ENCODE measurements at regions not wholly inside any gene's neighbourhood (a gene's known extent, or its start where the extent isn't known, plus 50 kb on each side); places are given as distances from the start of the nearest gene placed in this dataset.

GRCh38 chr5:51566953-51567352 lies 183.7 kb downstream of the ISL1 start:
- no peaks in the 10 kb centered on the region for H3K36me3 Mint-ChIP-seq (ENCODE audit: low read depth)
- no peaks in the 10 kb centered on the region for H3K4me1 Mint-ChIP-seq (ENCODE audit: low read depth)
- H3K4me3 Mint-ChIP-seq (ENCODE audit: unreplicated experiment), result no peak overlapping the region
- DNase-seq (ENCODE audit: low spot score), result no peak
- H3K9me3 Mint-ChIP-seq (ENCODE audit: low read depth), result no peaks in the 10 kb centered on the region
- TF ChIP-seq CTCF (IDR thresholded peaks at IDR 0.05), result no peak
- no peak overlapping the region for H3K27ac Mint-ChIP-seq (ENCODE audit: unreplicated experiment)
- H3K27me3 Mint-ChIP-seq (ENCODE audit: low read depth), result no peaks in the 10 kb centered on the region

- Mint-ChIP-seq H3K9me3 (ENCODE audit: low read depth) (no peaks in the 10 kb centered on the region), H3K36me3 (ENCODE audit: low read depth) (no peaks in the 10 kb centered on the region), H3K4me1 (ENCODE audit: low read depth) (no peaks in the 10 kb centered on the region), H3K27me3 (ENCODE audit: low read depth) (no peaks in the 10 kb centered on the region), H3K27ac (ENCODE audit: unreplicated experiment) (no peak overlapping the region), H3K4me3 (ENCODE audit: unreplicated experiment) (no peak overlapping the region)
- no peak for TF ChIP-seq CTCF (IDR thresholded peaks at IDR 0.05)
- DNase-seq (ENCODE audit: low spot score), result no peak
Observed at GRCh38 chr5:51567636-51568035, 184.4 kb downstream of the ISL1 start.

GRCh38 chr5:51573835-51574234 lies 190.6 kb downstream of the ISL1 start:
- no peak for DNase-seq (ENCODE audit: low spot score)

GRCh38 chr5:51582871-51583394 lies 199.7 kb downstream of the ISL1 start:
- H3K4me3 Mint-ChIP-seq (ENCODE audit: unreplicated experiment), result no peak overlapping the region
- H3K27me3 Mint-ChIP-seq (ENCODE audit: low read depth), result peaks cover 10% of the 10 kb centered on the region
- no peak overlapping the region for H3K27ac Mint-ChIP-seq (ENCODE audit: unreplicated experiment)
- DNase-seq (ENCODE audit: low spot score), result no peak
- H3K36me3 Mint-ChIP-seq (ENCODE audit: low read depth), result no peaks in the 10 kb centered on the region
- H3K4me1 Mint-ChIP-seq (ENCODE audit: low read depth), result no peaks in the 10 kb centered on the region
- H3K9me3 Mint-ChIP-seq (ENCODE audit: low read depth), result no peaks in the 10 kb centered on the region
- TF ChIP-seq CTCF (IDR thresholded peaks at IDR 0.05), result no peak

More at GRCh38 chr5:51573835-51574234, 190.6 kb downstream of the ISL1 start:
- H3K4me1 Mint-ChIP-seq (ENCODE audit: low read depth), result no peaks in the 10 kb centered on the region
- peaks cover 12% of the 10 kb centered on the region for H3K9me3 Mint-ChIP-seq (ENCODE audit: low read depth)
- no peak for TF ChIP-seq CTCF (IDR thresholded peaks at IDR 0.05)
- no peaks in the 10 kb centered on the region for H3K27me3 Mint-ChIP-seq (ENCODE audit: low read depth)
- H3K4me3 Mint-ChIP-seq (ENCODE audit: unreplicated experiment), result no peak overlapping the region
- H3K27ac Mint-ChIP-seq (ENCODE audit: unreplicated experiment), result no peak overlapping the region
- H3K36me3 Mint-ChIP-seq (ENCODE audit: low read depth), result no peaks in the 10 kb centered on the region

- H3K4me3 Mint-ChIP-seq (ENCODE audit: unreplicated experiment), result no peak overlapping the region
Observed at GRCh38 chr5:51598026-51598425, 214.8 kb downstream of the ISL1 start.

More at GRCh38 chr5:51598026-51598425, 214.8 kb downstream of the ISL1 start:
- H3K27me3 Mint-ChIP-seq (ENCODE audit: low read depth), result peaks cover 1% of the 10 kb centered on the region
- no peak for DNase-seq (ENCODE audit: low spot score)
- H3K36me3 Mint-ChIP-seq (ENCODE audit: low read depth), result no peaks in the 10 kb centered on the region
- H3K9me3 Mint-ChIP-seq (ENCODE audit: low read depth), result no peaks in the 10 kb centered on the region
- no peak for TF ChIP-seq CTCF (IDR thresholded peaks at IDR 0.05)
- H3K27ac Mint-ChIP-seq (ENCODE audit: unreplicated experiment), result no peak overlapping the region
- H3K4me1 Mint-ChIP-seq (ENCODE audit: low read depth), result no peaks in the 10 kb centered on the region

Measured in chondrocyte (in vitro differentiated cells).